HCT116 (cell line): ENCODE measurements at regions not wholly inside any gene's neighbourhood (a gene's known extent, or its start where the extent isn't known, plus 50 kb on each side); places are given as distances from the start of the nearest gene placed in this dataset.

Experiments used
- ATAC-seq: fragments of 200-7000 bp; cut with Tn5 transposase; 2 replicates; pipeline ENCODE4 v1.9.1; 2020; ENCODE audit warnings: mild to moderate bottlenecking, moderate library complexity
- BruUV-seq: library from RNA; stranded (reverse); fragments of 400-500 nt; replicated peaks from 2 replicates; lab custom pipeline; 2021; lab: Mats Ljungman, UMichigan
- CTCF ChIA-PET: fragments of 300-600 bp; sonication (Branson Sonifier 250); formaldehyde crosslinking; loops from one replicate; lab custom pipeline; 2021; ENCODE audit warnings: antibody characterized with exemption; lab: Charles Lee
- POLR2A ChIA-PET: fragments of 300-600, 350-600 bp; sonication (Branson Sonifier 250); formaldehyde crosslinking; loops from one replicate; lab custom pipeline; 2021; ENCODE audit warnings: antibody characterized with exemption; lab: Charles Lee
- RAD21 ChIA-PET, 2 experiments: fragments of 300-600 bp; sonication (Branson Sonifier 250); formaldehyde crosslinking; loops; one replicate each; lab custom pipeline; 2023; ENCODE audit warnings: low total read pairs in 2 of 2; ENCODE audit not compliant: uncharacterized antibody in 2 of 2, unreplicated experiment in 2 of 2, low non-redundant PET in 1 of 2; lab: Charles Lee
- DNase-seq: peaks from one replicate; pipeline ENCODE4 v3.0.0-alpha.2; 2010; ENCODE audit warnings: low read depth, low spot score
- H2AFZ ChIP-seq: fragments of 200-600 bp; shearing (Covaris generic), sonication (generic); 2 replicates; pipeline ENCODE4 v1.6.1; 2017; ENCODE audit warnings: low read depth, mixed run types, mixed read lengths, antibody characterized with exemption, low read length; ENCODE audit not compliant: poor library complexity, severe bottlenecking
- H3K27ac ChIP-seq: 2 replicates; pipeline ENCODE4 v1.5.1; 2012; ENCODE audit warnings: low read depth, low read length
- H3K27me3 ChIP-seq: fragments of 200-600 bp; sonication (generic); 2 replicates; pipeline ENCODE4 v1.6.1; 2016; ENCODE audit warnings: mixed run types, low read length, mixed read lengths; ENCODE audit not compliant: insufficient read depth
- H3K36me3 ChIP-seq, 2 experiments: fragments of 200-500 bp in 1 of 2; fragments of 200-600 bp in 1 of 2; sonication (Bioruptor generic) in 1 of 2; sonication (generic) in 1 of 2; 2 replicates each; pipeline versions ENCODE4 v1.5.1 to v1.6.1; 2014 to 2016; ENCODE audit warnings: low read length in 2 of 2, inconsistent platforms in 1 of 2, mixed read lengths in 1 of 2, mixed run types in 1 of 2; ENCODE audit not compliant: insufficient read depth in 2 of 2, control insufficient read depth in 1 of 2
- H3K4me1 ChIP-seq, 2 experiments: fragments of 200-600 bp in 1 of 2; sonication (generic) in 1 of 2; 2 replicates each; pipeline versions ENCODE4 v1.5.1 to v1.6.1; 2012 to 2017; ENCODE audit warnings: low read length in 2 of 2, inconsistent platforms in 1 of 2, mild to moderate bottlenecking in 1 of 2, mixed read lengths in 1 of 2, mixed run types in 1 of 2, moderate library complexity in 1 of 2; ENCODE audit not compliant: insufficient read depth in 2 of 2, control insufficient read depth in 1 of 2
- H3K4me2 ChIP-seq: fragments of 200-600 bp; sonication (generic); 2 replicates; pipeline ENCODE4 v1.6.1; 2017; ENCODE audit warnings: mixed run types, low read length, mixed read lengths
- H3K4me3 ChIP-seq, 2 experiments: fragments of 200-600 bp in 1 of 2; sonication (generic) in 1 of 2; replicated peaks in 1 of 2; 2 replicates each; pipeline ENCODE4 v1.5.1; 2011 to 2016; ENCODE audit warnings: low read length in 2 of 2, control low read depth in 1 of 2, low read depth in 1 of 2, mild to moderate bottlenecking in 1 of 2, mixed read lengths in 1 of 2, mixed run types in 1 of 2
- H3K79me2 ChIP-seq: fragments of 200-600 bp; sonication (generic); 2 replicates; pipeline ENCODE4 v1.6.1; 2017; ENCODE audit warnings: mild to moderate bottlenecking, mixed run types, low read length, moderate library complexity, mixed read lengths; ENCODE audit not compliant: insufficient read depth
- H3K9ac ChIP-seq: fragments of 200-600 bp; sonication (generic); 2 replicates; pipeline ENCODE4 v1.6.1; 2016; ENCODE audit warnings: low read length, mixed read lengths
- H3K9me2 ChIP-seq: fragments of 200-600 bp; sonication (generic), shearing (Covaris generic); 2 replicates; pipeline ENCODE4 v1.6.1; 2017; ENCODE audit warnings: mixed run types, mild to moderate bottlenecking, moderate library complexity; ENCODE audit not compliant: insufficient read depth
- H3K9me3 ChIP-seq, 2 experiments: fragments of 200-500 bp in 1 of 2; fragments of 200-600 bp in 1 of 2; sonication (Bioruptor generic) in 1 of 2; sonication (generic) in 1 of 2; 2 replicates each; pipeline ENCODE4 v1.6.1; 2014 to 2017; ENCODE audit warnings: low read length in 2 of 2, mixed read lengths in 2 of 2, inconsistent platforms in 1 of 2, low read depth in 1 of 2, mild to moderate bottlenecking in 1 of 2, mixed run types in 1 of 2, moderate library complexity in 1 of 2; ENCODE audit not compliant: control insufficient read depth in 1 of 2, insufficient read depth in 1 of 2
- H4K20me1 ChIP-seq: fragments of 200-600 bp; sonication (generic), shearing (Covaris generic); 2 replicates; pipeline ENCODE4 v1.6.1; 2017; ENCODE audit warnings: mixed run types, mild to moderate bottlenecking, moderate library complexity; ENCODE audit not compliant: insufficient read depth
- CBX3 ChIP-seq: IDR thresholded peaks from 2 replicates; pipeline ENCODE4 v1.6.1; 2012; ENCODE audit warnings: low read depth
- CEBPB ChIP-seq: IDR thresholded peaks from 2 replicates; pipeline ENCODE4 v1.6.1; 2012; ENCODE audit warnings: low read depth
- EGR1 ChIP-seq: IDR thresholded peaks from 2 replicates; pipeline ENCODE4 v1.6.1; 2012; ENCODE audit warnings: low read depth
- ELF1 ChIP-seq: IDR thresholded peaks from 2 replicates; pipeline ENCODE4 v1.6.1; 2012; ENCODE audit warnings: low read depth, borderline replicate concordance
- EZH2phosphoT487 ChIP-seq: fragments of 200-600 bp; IDR thresholded peaks from 2 replicates; pipeline ENCODE4 v1.6.1; 2018; ENCODE audit warnings: antibody characterized with exemption, borderline replicate concordance
- FOSL1 ChIP-seq: IDR thresholded peaks from 2 replicates; pipeline ENCODE4 v1.6.1; 2012; ENCODE audit warnings: low read depth
- POLR2AphosphoS5 ChIP-seq: IDR thresholded peaks from 2 replicates; pipeline ENCODE4 v1.6.1; 2011; ENCODE audit warnings: mild to moderate bottlenecking, low read depth, low read length, moderate library complexity
- RAD21 ChIP-seq: IDR thresholded peaks from 2 replicates; pipeline ENCODE4 v1.6.1; 2012; ENCODE audit warnings: low read depth, mild to moderate bottlenecking
- SIN3A ChIP-seq: IDR thresholded peaks from 2 replicates; pipeline ENCODE4 v1.6.1; 2012; ENCODE audit warnings: low read depth
- SRF ChIP-seq: IDR thresholded peaks from 2 replicates; pipeline ENCODE4 v1.6.1; 2012; ENCODE audit warnings: low read depth
- TCF7L2 ChIP-seq: IDR thresholded peaks from 2 replicates; pipeline ENCODE4 v1.7.0; 2011; ENCODE audit warnings: borderline replicate concordance, inconsistent platforms; ENCODE audit not compliant: insufficient read depth, insufficient read length; ENCODE audit errors: extremely low read depth
- YY1 ChIP-seq: IDR thresholded peaks from 2 replicates; pipeline ENCODE4 v1.6.1; 2011; ENCODE audit warnings: low read length, low read depth, moderate library complexity, mild to moderate bottlenecking; ENCODE audit not compliant: insufficient replicate concordance; ENCODE audit errors: extremely low read depth
- ZFX ChIP-seq: fragments of 450-650 bp; IDR thresholded peaks from 2 replicates; pipeline ENCODE4 v1.6.1; 2017
- intact Hi-C: fragments of 100-400 bp; cut with micrococcal nuclease; formaldehyde crosslinking; loops from 2 replicates; pipeline ENCODE4 v1.10.0; 2022
- TF ChIP-seq, protein P1 (sequence below): IDR thresholded peaks from 2 replicates; pipeline ENCODE4 v1.6.1; 2011; ENCODE audit warnings: mild to moderate bottlenecking, low read length, moderate library complexity; ENCODE audit not compliant: insufficient replicate concordance; ENCODE audit errors: extremely low read depth
- TF ChIP-seq, protein P2 (sequence below): IDR thresholded peaks from 2 replicates; pipeline ENCODE4 v1.6.1; 2012
- TF ChIP-seq, protein P3 (sequence below): IDR thresholded peaks from 2 replicates; pipeline ENCODE4 v1.6.1; 2012; ENCODE audit warnings: low read depth

DNA sequence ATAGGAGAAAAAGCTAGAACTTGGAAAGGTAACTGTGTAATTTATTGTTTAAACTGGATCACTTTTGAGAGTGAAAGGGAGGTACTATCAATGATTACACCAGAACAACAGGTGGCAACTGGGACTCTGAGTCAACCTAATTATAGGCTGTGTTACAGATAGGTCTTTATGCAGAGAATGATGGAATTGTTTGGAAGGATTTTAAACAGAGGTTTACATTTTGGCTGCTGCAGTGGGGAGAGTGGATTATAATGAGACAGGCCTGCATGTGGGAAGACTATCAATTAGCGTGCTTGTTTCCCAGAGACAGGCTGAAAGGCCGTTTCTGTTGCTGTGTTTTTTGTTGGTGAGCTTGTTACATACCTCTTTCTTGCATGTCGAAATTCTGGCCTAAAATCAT is 432.9 kb downstream of the PLA2G4A start:
- no peak overlapping the region for H3K4me2 ChIP-seq
- no peaks in the 10 kb centered on the region for H3K79me2 ChIP-seq
- CTCF ChIA-PET, result no interaction called here
- ATAC-seq, result no peak
- H3K36me3 ChIP-seq, result no peaks in the 10 kb centered on the region
- no TSS peak for BruUV-seq
- H3K9me3 ChIP-seq, result no peaks in the 10 kb centered on the region
- no peaks in the 10 kb centered on the region for H3K4me1 ChIP-seq
- H3K9ac ChIP-seq, result no peak overlapping the region
- no peak overlapping the region for H3K27ac ChIP-seq
- no peak for TF ChIP-seq SRF
- no peak for TF ChIP-seq EGR1
- TF ChIP-seq YY1, result no peak
- no peak for TF ChIP-seq SIN3A
- no peak for TF ChIP-seq EZH2phosphoT487
- no peak for TF ChIP-seq CEBPB
- no peak for TF ChIP-seq TCF7L2
- H3K4me3 ChIP-seq, result no peak overlapping the region
- no peaks in the 10 kb centered on the region for H3K9me2 ChIP-seq
- intact Hi-C loops, result no loop called here
- RAD21 ChIA-PET, result no interaction called here
- no peak for DNase-seq
- POLR2A ChIA-PET, result no interaction called here
- H4K20me1 ChIP-seq, result no peaks in the 10 kb centered on the region
- no peaks in the 10 kb centered on the region for H3K27me3 ChIP-seq
- no peak overlapping the region for H2AFZ ChIP-seq

DNA sequence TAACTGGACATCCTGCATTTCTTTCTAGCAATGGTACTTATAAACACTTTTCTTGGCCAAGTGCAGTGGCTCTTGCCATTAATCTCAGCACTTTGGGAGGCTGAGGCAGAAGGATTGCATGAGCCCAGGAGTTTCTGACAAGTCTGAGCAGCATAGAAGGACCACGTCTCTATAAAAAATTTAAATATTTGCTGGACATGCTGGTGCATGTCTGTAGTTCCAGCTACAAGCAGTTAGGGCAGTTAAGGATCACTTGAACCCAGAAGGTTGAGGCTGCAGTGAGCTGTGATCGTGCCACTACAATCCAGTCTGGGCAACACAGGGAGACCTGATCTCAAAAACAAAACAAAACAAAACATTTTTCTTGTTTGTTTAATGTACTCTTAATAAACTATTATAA is 434.0 kb downstream of the PLA2G4A start:
- H3K4me2 ChIP-seq, result no peak overlapping the region
- no peak overlapping the region for H2AFZ ChIP-seq
- POLR2A ChIA-PET, result no interaction called here
- H3K27ac ChIP-seq, result no peak overlapping the region
- no peak for DNase-seq
- no peaks in the 10 kb centered on the region for H4K20me1 ChIP-seq
- BruUV-seq, result no TSS peak
- no peaks in the 10 kb centered on the region for H3K9me3 ChIP-seq
- no peak overlapping the region for H3K9ac ChIP-seq
- H3K9me2 ChIP-seq, result no peaks in the 10 kb centered on the region
- H3K4me3 ChIP-seq, result no peak overlapping the region
- H3K27me3 ChIP-seq, result no peaks in the 10 kb centered on the region
- intact Hi-C loops, result no loop called here
- CTCF ChIA-PET, result no interaction called here
- H3K79me2 ChIP-seq, result no peaks in the 10 kb centered on the region
- ATAC-seq, result no peak
- no peaks in the 10 kb centered on the region for H3K36me3 ChIP-seq
- peaks cover 2 to 8% of the 10 kb centered on the region in 2 experiments; a peak in 3 of 4 replicates for H3K4me1 ChIP-seq
- RAD21 ChIA-PET, result no interaction called here
- TF ChIP-seq, protein P1, sequence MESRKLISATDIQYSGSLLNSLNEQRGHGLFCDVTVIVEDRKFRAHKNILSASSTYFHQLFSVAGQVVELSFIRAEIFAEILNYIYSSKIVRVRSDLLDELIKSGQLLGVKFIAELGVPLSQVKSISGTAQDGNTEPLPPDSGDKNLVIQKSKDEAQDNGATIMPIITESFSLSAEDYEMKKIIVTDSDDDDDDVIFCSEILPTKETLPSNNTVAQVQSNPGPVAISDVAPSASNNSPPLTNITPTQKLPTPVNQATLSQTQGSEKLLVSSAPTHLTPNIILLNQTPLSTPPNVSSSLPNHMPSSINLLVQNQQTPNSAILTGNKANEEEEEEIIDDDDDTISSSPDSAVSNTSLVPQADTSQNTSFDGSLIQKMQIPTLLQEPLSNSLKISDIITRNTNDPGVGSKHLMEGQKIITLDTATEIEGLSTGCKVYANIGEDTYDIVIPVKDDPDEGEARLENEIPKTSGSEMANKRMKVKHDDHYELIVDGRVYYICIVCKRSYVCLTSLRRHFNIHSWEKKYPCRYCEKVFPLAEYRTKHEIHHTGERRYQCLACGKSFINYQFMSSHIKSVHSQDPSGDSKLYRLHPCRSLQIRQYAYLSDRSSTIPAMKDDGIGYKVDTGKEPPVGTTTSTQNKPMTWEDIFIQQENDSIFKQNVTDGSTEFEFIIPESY, result no peak
- no peak for TF ChIP-seq TCF7L2
- TF ChIP-seq, protein P2, sequence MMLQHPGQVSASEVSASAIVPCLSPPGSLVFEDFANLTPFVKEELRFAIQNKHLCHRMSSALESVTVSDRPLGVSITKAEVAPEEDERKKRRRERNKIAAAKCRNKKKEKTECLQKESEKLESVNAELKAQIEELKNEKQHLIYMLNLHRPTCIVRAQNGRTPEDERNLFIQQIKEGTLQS, result no peak
- no peak for TF ChIP-seq ZFX
- TF ChIP-seq, protein P3, sequence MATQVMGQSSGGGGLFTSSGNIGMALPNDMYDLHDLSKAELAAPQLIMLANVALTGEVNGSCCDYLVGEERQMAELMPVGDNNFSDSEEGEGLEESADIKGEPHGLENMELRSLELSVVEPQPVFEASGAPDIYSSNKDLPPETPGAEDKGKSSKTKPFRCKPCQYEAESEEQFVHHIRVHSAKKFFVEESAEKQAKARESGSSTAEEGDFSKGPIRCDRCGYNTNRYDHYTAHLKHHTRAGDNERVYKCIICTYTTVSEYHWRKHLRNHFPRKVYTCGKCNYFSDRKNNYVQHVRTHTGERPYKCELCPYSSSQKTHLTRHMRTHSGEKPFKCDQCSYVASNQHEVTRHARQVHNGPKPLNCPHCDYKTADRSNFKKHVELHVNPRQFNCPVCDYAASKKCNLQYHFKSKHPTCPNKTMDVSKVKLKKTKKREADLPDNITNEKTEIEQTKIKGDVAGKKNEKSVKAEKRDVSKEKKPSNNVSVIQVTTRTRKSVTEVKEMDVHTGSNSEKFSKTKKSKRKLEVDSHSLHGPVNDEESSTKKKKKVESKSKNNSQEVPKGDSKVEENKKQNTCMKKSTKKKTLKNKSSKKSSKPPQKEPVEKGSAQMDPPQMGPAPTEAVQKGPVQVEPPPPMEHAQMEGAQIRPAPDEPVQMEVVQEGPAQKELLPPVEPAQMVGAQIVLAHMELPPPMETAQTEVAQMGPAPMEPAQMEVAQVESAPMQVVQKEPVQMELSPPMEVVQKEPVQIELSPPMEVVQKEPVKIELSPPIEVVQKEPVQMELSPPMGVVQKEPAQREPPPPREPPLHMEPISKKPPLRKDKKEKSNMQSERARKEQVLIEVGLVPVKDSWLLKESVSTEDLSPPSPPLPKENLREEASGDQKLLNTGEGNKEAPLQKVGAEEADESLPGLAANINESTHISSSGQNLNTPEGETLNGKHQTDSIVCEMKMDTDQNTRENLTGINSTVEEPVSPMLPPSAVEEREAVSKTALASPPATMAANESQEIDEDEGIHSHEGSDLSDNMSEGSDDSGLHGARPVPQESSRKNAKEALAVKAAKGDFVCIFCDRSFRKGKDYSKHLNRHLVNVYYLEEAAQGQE, result no peak
- no peak for TF ChIP-seq POLR2AphosphoS5
- TF ChIP-seq YY1, result no peak
- TF ChIP-seq ELF1, result no peak
- TF ChIP-seq CEBPB, result no peak
- no peak for TF ChIP-seq RAD21
- TF ChIP-seq EGR1, result no peak
- TF ChIP-seq SRF, result no peak
- no peak for TF ChIP-seq FOSL1
- no peak for TF ChIP-seq CBX3
